Progenitor cell of endocrine pancreas (in vitro differentiated cells): ENCODE measurements at regions not wholly inside any gene's neighbourhood (a gene's known extent, or its start where the extent isn't known, plus 50 kb on each side); places are given as distances from the start of the nearest gene placed in this dataset.

ENCODE experiments used
- DNase-seq: peaks from one replicate; pipeline ENCODE4 v3.0.0; 2021; ENCODE audit warnings: low spot score; ENCODE audit not compliant: unreplicated experiment
- H3K27ac Mint-ChIP-seq: 2 replicates; pipeline ENCODE4 v1.8.0; 2021; ENCODE audit warnings: mild to moderate bottlenecking, moderate library complexity, mixed read lengths
- H3K27me3 Mint-ChIP-seq: 2 replicates; pipeline ENCODE4 v1.8.0; 2021; ENCODE audit warnings: mixed read lengths
- H3K36me3 Mint-ChIP-seq: 2 replicates; pipeline ENCODE4 v1.8.0; 2022; ENCODE audit warnings: mixed read lengths; ENCODE audit not compliant: insufficient read depth
- H3K4me1 Mint-ChIP-seq: 2 replicates; pipeline ENCODE4 v1.8.0; 2021; ENCODE audit warnings: low read depth, mixed read lengths
- H3K4me3 Mint-ChIP-seq: 2 replicates; pipeline ENCODE4 v1.8.0; 2021; ENCODE audit warnings: low read depth, mild to moderate bottlenecking, moderate library complexity, mixed read lengths
- H3K9me3 Mint-ChIP-seq: 2 replicates; pipeline ENCODE4 v1.8.0; 2021; ENCODE audit warnings: low read depth, mixed read lengths
- CTCF ChIP-seq: fragments of 200-600 bp; sonication (generic); IDR thresholded peaks from one replicate; pipeline ENCODE4 v1.5.0; 2021; ENCODE audit warnings: antibody characterized with exemption, mild to moderate bottlenecking; ENCODE audit not compliant: unreplicated experiment

- no peak overlapping the region for H3K4me3 Mint-ChIP-seq
- H3K27ac Mint-ChIP-seq, result no peak overlapping the region
- peaks cover 3% of the 10 kb centered on the region for H3K27me3 Mint-ChIP-seq
- no peaks in the 10 kb centered on the region for H3K36me3 Mint-ChIP-seq
- no peak for DNase-seq
- H3K4me1 Mint-ChIP-seq, result no peaks in the 10 kb centered on the region
- TF ChIP-seq CTCF, result no peak
- H3K9me3 Mint-ChIP-seq, result no peaks in the 10 kb centered on the region
These were observed 304.1 kb downstream of the MCTP2 start for GRCh38 chr15:94535298-94536048.

- H3K27me3 Mint-ChIP-seq, result peaks cover under 1% of the 10 kb centered on the region
- DNase-seq, result no peak
- no peak overlapping the region for H3K4me3 Mint-ChIP-seq
- no peaks in the 10 kb centered on the region for H3K4me1 Mint-ChIP-seq
- H3K9me3 Mint-ChIP-seq, result no peaks in the 10 kb centered on the region
- no peak for TF ChIP-seq CTCF
- H3K27ac Mint-ChIP-seq, result no peak overlapping the region
- H3K36me3 Mint-ChIP-seq, result no peaks in the 10 kb centered on the region
These were observed 305.2 kb downstream of the MCTP2 start for GRCh38 chr15:94536549-94536948.

- no peak for TF ChIP-seq CTCF
- H3K36me3 Mint-ChIP-seq, result no peaks in the 10 kb centered on the region
- H3K27me3 Mint-ChIP-seq, result no peaks in the 10 kb centered on the region
- no peak overlapping the region for H3K4me3 Mint-ChIP-seq
- DNase-seq, result no peak
- no peaks in the 10 kb centered on the region for H3K9me3 Mint-ChIP-seq
- H3K4me1 Mint-ChIP-seq, result no peaks in the 10 kb centered on the region
- H3K27ac Mint-ChIP-seq, result no peak overlapping the region
These were observed 306.9 kb downstream of the MCTP2 start for GRCh38 chr15:94538280-94538679.

- Mint-ChIP-seq H3K36me3 (no peaks in the 10 kb centered on the region), H3K27me3 (no peaks in the 10 kb centered on the region), H3K4me1 (peaks cover 1% of the 10 kb centered on the region), H3K9me3 (no peaks in the 10 kb centered on the region), H3K27ac (no peak overlapping the region), H3K4me3 (no peak overlapping the region)
- TF ChIP-seq CTCF, result no peak
- no peak for DNase-seq
These were observed 311.0 kb downstream of the MCTP2 start for GRCh38 chr15:94542391-94542790.

GRCh38 chr15:94546808-94547207 lies 315.4 kb downstream of the MCTP2 start:
- peaks cover 1% of the 10 kb centered on the region for H3K4me1 Mint-ChIP-seq
- no peak overlapping the region for H3K4me3 Mint-ChIP-seq
- H3K27ac Mint-ChIP-seq, result no peak overlapping the region
- H3K9me3 Mint-ChIP-seq, result no peaks in the 10 kb centered on the region
- no peak for TF ChIP-seq CTCF
- DNase-seq, result no peak
- no peaks in the 10 kb centered on the region for H3K36me3 Mint-ChIP-seq
- no peaks in the 10 kb centered on the region for H3K27me3 Mint-ChIP-seq
